HepG2 (cell line): ENCODE measurements at regions not wholly inside any gene's neighbourhood (a gene's known extent, or its start where the extent isn't known, plus 50 kb on each side); places are given as distances from the start of the nearest gene placed in this dataset.

Experiments
- ADNP ChIP-seq: sonication (generic); formaldehyde crosslinking; IDR thresholded peaks from 2 replicates; pipeline ENCODE4 v1.4.0; 2020; ENCODE audit warnings: missing genetic modification reagents
- ARID5B ChIP-seq: IDR thresholded peaks from 2 replicates; pipeline ENCODE4 v1.4.0; 2020; ENCODE audit warnings: mild to moderate bottlenecking, missing genetic modification reagents
- CEBPZ ChIP-seq: IDR thresholded peaks from 2 replicates; pipeline ENCODE4 v1.6.1; 2012; ENCODE audit warnings: low read length, improper control_type of control experiment
- DR1 ChIP-seq: sonication (generic); formaldehyde crosslinking; IDR thresholded peaks from 2 replicates; pipeline ENCODE4 v1.8.0; 2021; ENCODE audit warnings: mild to moderate bottlenecking, missing genetic modification reagents, inconsistent platforms
- E2F5 ChIP-seq: sonication (generic); formaldehyde crosslinking; conservative IDR thresholded peaks from 2 replicates; pipeline ENCODE4 v1.4.0; 2020; ENCODE audit warnings: missing genetic modification reagents
- FOXA3 ChIP-seq: IDR thresholded peaks from 2 replicates; pipeline ENCODE4 v1.6.1; 2016; ENCODE audit warnings: missing genetic modification reagents, missing compliant biosample characterization
- HDAC2 ChIP-seq: sonication (generic); formaldehyde crosslinking; IDR thresholded peaks from 2 replicates; pipeline ENCODE4 v1.4.0; 2020; ENCODE audit warnings: missing genetic modification reagents
- HES4 ChIP-seq: sonication (generic); formaldehyde crosslinking; IDR thresholded peaks from 2 replicates; pipeline ENCODE4 v1.9.0; 2021; ENCODE audit warnings: mild to moderate bottlenecking, missing genetic modification reagents, borderline replicate concordance
- ISL2 ChIP-seq: sonication (generic); formaldehyde crosslinking; IDR thresholded peaks from 2 replicates; pipeline ENCODE4 v1.5.0; 2020; ENCODE audit warnings: missing genetic modification reagents
- MTF1 ChIP-seq: sonication (generic); formaldehyde crosslinking; IDR thresholded peaks from 2 replicates; pipeline ENCODE4 v1.5.0; 2020; ENCODE audit warnings: missing genetic modification reagents
- MXD4 ChIP-seq: IDR thresholded peaks from 2 replicates; pipeline ENCODE4 v1.6.1; 2016; ENCODE audit warnings: mild to moderate bottlenecking, missing biosample characterization, missing genetic modification reagents
- NRL ChIP-seq: sonication (generic); formaldehyde crosslinking; IDR thresholded peaks from 2 replicates; pipeline ENCODE4 v1.5.0; 2020; ENCODE audit warnings: missing genetic modification reagents, mild to moderate bottlenecking, moderate library complexity, borderline replicate concordance
- SNAPC5 ChIP-seq: sonication (generic); formaldehyde crosslinking; IDR thresholded peaks from 2 replicates; pipeline ENCODE4 v1.8.1; 2023; ENCODE audit warnings: mild to moderate bottlenecking, missing genetic modification reagents, borderline replicate concordance
- SNRNP70 ChIP-seq: fragments of 200-400 bp; formaldehyde crosslinking; IDR thresholded peaks from 2 replicates; pipeline ENCODE4 v1.6.1; 2017; ENCODE audit warnings: mild to moderate bottlenecking, low read depth, low read length, moderate library complexity
- TFAP4 ChIP-seq: sonication (generic); IDR thresholded peaks from 2 replicates; pipeline ENCODE4 v1.6.1; 2016; ENCODE audit warnings: low read depth, borderline replicate concordance
- ZNF234 ChIP-seq: sonication (generic); formaldehyde crosslinking; conservative IDR thresholded peaks from 2 replicates; pipeline ENCODE4 v1.5.1; 2020; ENCODE audit warnings: mild to moderate bottlenecking, missing genetic modification reagents
- ZNF253 ChIP-seq: sonication (generic); formaldehyde crosslinking; IDR thresholded peaks from 2 replicates; pipeline ENCODE4 v1.8.0; 2022; ENCODE audit warnings: mild to moderate bottlenecking, missing genetic modification reagents, borderline replicate concordance
- ZNF276 ChIP-seq: sonication (generic); formaldehyde crosslinking; IDR thresholded peaks from 2 replicates; pipeline ENCODE4 v1.4.0; 2020; ENCODE audit warnings: mild to moderate bottlenecking, low read depth, missing genetic modification reagents
- ZNF781 ChIP-seq: sonication (generic); formaldehyde crosslinking; IDR thresholded peaks from 2 replicates; pipeline ENCODE4 v1.5.1; 2020; ENCODE audit warnings: borderline replicate concordance, mild to moderate bottlenecking, missing genetic modification reagents; ENCODE audit errors: not compliant biosample characterization
- ZSCAN30 ChIP-seq: sonication (generic); formaldehyde crosslinking; IDR thresholded peaks from 2 replicates; pipeline ENCODE4 v1.5.0; 2020; ENCODE audit warnings: mild to moderate bottlenecking, missing genetic modification reagents

- TF ChIP-seq ARID5B (CRISPR knock-in tag) (peak; percentile 72; the same call in 1 of the 2 replicates), MXD4 (no peak), TFAP4 (peak; percentile 43; the same call in 1 of the 2 replicates), MTF1 (CRISPR knock-in tag) (no peak), ISL2 (CRISPR knock-in tag) (peak; percentile 73), HES4 (CRISPR knock-in tag) (no peak), FOXA3 (CRISPR knock-in tag) (peak; percentile 74), SNRNP70 (no peak), HDAC2 (CRISPR knock-in tag) (peak; percentile 28; the same call in 1 of the 2 replicates), CEBPZ (no peak), ZNF253 (no peak), DR1 (no peak), ZNF781 (CRISPR knock-in tag) (no peak), NRL (CRISPR knock-in tag) (no peak), ZSCAN30 (CRISPR knock-in tag) (no peak), SNAPC5 (no peak), ZNF234 (no peak), ZNF276 (CRISPR knock-in tag) (no peak), ADNP (CRISPR knock-in tag) (no peak), E2F5 (CRISPR knock-in tag) (no peak)
Measured at GRCh38 chr2:200230716-200231115, 75.8 kb upstream of the SPATS2L start (continued).
